ENCODE measurements at regions not wholly inside any gene's neighbourhood (a gene's known extent, or its start where the extent isn't known, plus 50 kb on each side); places are given as distances from the start of the nearest gene placed in this dataset.

- ATAC-seq (no peak), DNase-seq (no peak)
- H3K4me1 ChIP-seq: no peaks in the 10 kb centered on the region
- no peak for TF ChIP-seq CTCF (IDR thresholded peaks at IDR 0.05)
- no peaks in the 10 kb centered on the region for H3K27me3 ChIP-seq
- intact Hi-C loops (cut with DNase I): no loop called here
- H3K36me3 ChIP-seq: no peaks in the 10 kb centered on the region
- no peak overlapping the region for H3K27ac ChIP-seq
- WGBS, 2 donors: 65 to 69% methylated on average over 4 of the region's 4 CpGs
- peaks cover 0 to 59% (median 16%) of the 10 kb centered on the region in 11 donors for H3K9me3 ChIP-seq
- H3K4me3 ChIP-seq: no peak overlapping the region
Measured at GRCh38 chr2:78029392-78029995, 507.3 kb upstream of the LRRTM4 start.

- no peaks in the 10 kb centered on the region for H3K27me3 ChIP-seq
- no peak for TF ChIP-seq CTCF (IDR thresholded peaks at IDR 0.05)
- H3K36me3 ChIP-seq: no peaks in the 10 kb centered on the region
- ATAC-seq: no peak
- 57 to 59% methylated on average over 3 of the region's 3 CpGs for WGBS, 2 donors
- no peak for DNase-seq
- no peak overlapping the region for H3K4me3 ChIP-seq
- intact Hi-C loops (cut with DNase I): no loop called here
- no peak overlapping the region for H3K27ac ChIP-seq
- peaks cover 0 to 29% (median 8%) of the 10 kb centered on the region in 11 donors for H3K9me3 ChIP-seq
- no peaks in the 10 kb centered on the region for H3K4me1 ChIP-seq
Measured at GRCh38 chr2:78034706-78035105, 512.5 kb upstream of the LRRTM4 start.

- intact Hi-C loops (cut with DNase I): no loop called here
- ATAC-seq (no peak), DNase-seq (no peak)
- Histone ChIP-seq H3K4me3 (no peak overlapping the region), H3K36me3 (no peaks in the 10 kb centered on the region), H3K27ac (no peak overlapping the region), H3K4me1 (no peaks in the 10 kb centered on the region), H3K27me3 (no peaks in the 10 kb centered on the region), H3K9me3 (peaks cover 0 to 18% (median 0%) of the 10 kb centered on the region in 11 donors)
- TF ChIP-seq CTCF (IDR thresholded peaks at IDR 0.05): no peak
- WGBS, 2 donors: 55 to 65% methylated on average over 2 of the region's 2 CpGs
Measured at GRCh38 chr2:78035804-78036203, 513.6 kb upstream of the LRRTM4 start.

- no peak for TF ChIP-seq CTCF (IDR thresholded peaks at IDR 0.05)
- no peaks in the 10 kb centered on the region for H3K27me3 ChIP-seq
- peaks cover 0 to 71% (median 11%) of the 10 kb centered on the region in 11 donors for H3K9me3 ChIP-seq
- WGBS, 2 donors: 83 to 84% methylated on average over 5 of the region's 5 CpGs
- no peaks in the 10 kb centered on the region for H3K36me3 ChIP-seq
- H3K4me1 ChIP-seq: no peaks in the 10 kb centered on the region
- intact Hi-C loops (cut with DNase I): no loop called here
- no peak for ATAC-seq
- no peak overlapping the region for H3K4me3 ChIP-seq
- no peak overlapping the region for H3K27ac ChIP-seq
- no peak for DNase-seq
Measured at GRCh38 chr2:78051480-78051879, 529.3 kb upstream of the LRRTM4 start.
